D721Med (cell line): ENCODE measurements at regions not wholly inside any gene's neighbourhood (a gene's known extent, or its start where the extent isn't known, plus 50 kb on each side); places are given as distances from the start of the nearest gene placed in this dataset.

ENCODE experiments used
- DNase-seq: peaks from one replicate; pipeline ENCODE4 v3.0.0; 2011; ENCODE audit warnings: low spot score; ENCODE audit not compliant: insufficient read length
- FAIRE-seq: peaks from 2 replicates; lab custom pipeline; 2011; peaks lifted over from hg19 to GRCh38; lab: Jason Lieb, UNC
- TF ChIP-seq, protein P1 (sequence below): IDR thresholded peaks from 2 replicates; pipeline ENCODE4 v1.5.1; 2012; ENCODE audit warnings: mild to moderate bottlenecking, control low read depth; ENCODE audit not compliant: insufficient read depth; ENCODE audit errors: missing control alignments

DNA sequence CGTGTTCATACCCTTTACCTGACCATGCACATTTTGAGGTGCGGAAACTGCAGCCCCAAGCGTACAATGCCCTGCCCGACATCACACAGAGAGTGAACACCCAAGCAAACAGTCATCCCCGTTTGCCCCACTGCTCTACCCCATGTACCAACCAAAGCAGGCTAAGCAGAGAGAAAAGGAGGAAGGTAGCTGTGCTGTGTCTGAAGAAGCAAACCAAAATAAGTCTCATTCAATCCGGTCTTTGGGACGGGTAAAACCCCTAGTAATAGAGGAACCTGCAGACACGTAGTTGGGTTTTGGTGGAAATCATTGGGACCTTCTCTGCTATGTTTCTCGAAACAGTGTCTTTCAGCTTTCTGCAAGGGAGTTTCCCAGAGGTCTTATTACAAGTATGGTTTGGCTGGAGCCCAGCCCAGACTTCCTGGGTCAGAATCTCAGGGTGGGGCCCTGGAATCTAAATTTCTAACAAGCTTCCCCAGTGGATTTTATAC, 164.6 kb upstream of the HES1 start:
- FAIRE-seq, result no peak
- TF ChIP-seq, protein P1, sequence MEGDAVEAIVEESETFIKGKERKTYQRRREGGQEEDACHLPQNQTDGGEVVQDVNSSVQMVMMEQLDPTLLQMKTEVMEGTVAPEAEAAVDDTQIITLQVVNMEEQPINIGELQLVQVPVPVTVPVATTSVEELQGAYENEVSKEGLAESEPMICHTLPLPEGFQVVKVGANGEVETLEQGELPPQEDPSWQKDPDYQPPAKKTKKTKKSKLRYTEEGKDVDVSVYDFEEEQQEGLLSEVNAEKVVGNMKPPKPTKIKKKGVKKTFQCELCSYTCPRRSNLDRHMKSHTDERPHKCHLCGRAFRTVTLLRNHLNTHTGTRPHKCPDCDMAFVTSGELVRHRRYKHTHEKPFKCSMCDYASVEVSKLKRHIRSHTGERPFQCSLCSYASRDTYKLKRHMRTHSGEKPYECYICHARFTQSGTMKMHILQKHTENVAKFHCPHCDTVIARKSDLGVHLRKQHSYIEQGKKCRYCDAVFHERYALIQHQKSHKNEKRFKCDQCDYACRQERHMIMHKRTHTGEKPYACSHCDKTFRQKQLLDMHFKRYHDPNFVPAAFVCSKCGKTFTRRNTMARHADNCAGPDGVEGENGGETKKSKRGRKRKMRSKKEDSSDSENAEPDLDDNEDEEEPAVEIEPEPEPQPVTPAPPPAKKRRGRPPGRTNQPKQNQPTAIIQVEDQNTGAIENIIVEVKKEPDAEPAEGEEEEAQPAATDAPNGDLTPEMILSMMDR, result no peak
- no peak for DNase-seq

DNA sequence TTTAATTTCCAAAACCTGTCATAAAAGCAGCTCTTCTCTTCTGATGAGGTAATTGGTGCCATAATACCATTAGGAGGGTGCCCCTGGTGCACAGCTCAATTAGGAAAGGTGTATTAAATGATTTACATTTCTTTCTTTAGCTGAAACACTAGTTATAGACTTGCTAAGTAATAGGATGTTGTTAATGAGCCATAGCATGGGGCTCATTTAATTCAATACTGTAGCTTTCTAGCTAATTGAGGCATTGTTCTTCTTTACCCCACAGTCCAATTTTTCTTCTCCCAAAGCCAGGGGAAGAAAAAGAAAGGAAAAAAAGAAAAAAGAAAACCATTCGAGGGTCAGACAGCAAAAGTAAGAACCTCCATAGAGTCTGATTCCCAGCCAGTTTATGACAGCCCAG, 164.0 kb upstream of the HES1 start:
- no peak for FAIRE-seq
- DNase-seq, result no peak
- TF ChIP-seq, protein P1, result no peak

DNA sequence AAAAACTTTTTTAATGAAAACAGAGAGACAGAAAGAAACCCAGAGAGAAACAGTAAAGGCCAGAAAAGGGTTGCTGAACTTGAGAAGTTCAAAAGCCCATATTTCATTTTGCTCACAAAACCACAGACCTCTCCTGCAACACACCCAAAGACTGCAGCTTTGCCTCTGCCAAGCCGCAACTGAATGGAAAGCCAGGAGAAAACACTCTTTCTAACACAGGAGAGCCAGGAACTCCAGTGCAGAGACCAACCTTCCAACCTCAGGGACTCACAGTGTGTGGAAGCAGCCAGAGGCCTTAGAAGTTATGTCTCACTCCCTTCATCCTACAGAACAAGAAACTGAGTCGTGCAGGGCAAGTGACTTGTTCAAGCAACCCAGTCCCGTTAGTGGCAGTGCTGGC, 163.1 kb upstream of the HES1 start:
- TF ChIP-seq, protein P1, result no peak
- no peak for FAIRE-seq
- DNase-seq, result no peak

DNA sequence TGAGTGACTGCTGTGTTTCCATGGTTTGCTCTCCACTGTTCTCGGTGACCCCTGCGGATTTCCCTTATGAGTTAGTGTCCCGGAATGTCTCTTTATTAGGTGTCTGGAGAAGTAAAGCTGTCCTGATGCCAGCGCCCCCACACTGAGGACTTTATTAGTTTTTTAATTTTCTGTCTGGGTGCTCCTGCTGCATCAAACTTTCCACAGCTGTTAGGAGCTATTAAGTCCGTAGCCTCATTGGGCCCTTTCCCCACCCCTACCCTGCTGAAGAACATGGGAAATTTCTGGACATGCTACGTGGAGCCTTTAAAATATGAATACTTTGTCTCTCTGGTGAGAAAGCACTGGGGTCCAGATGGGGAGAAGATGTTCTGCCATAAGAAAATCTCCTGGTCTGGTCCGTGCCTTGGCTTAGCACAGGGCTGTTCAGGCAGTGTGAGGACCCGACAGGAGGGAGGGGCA, 161.7 kb upstream of the HES1 start:
- no peak for DNase-seq
- no peak for FAIRE-seq
- TF ChIP-seq, protein P1, result no peak

DNA sequence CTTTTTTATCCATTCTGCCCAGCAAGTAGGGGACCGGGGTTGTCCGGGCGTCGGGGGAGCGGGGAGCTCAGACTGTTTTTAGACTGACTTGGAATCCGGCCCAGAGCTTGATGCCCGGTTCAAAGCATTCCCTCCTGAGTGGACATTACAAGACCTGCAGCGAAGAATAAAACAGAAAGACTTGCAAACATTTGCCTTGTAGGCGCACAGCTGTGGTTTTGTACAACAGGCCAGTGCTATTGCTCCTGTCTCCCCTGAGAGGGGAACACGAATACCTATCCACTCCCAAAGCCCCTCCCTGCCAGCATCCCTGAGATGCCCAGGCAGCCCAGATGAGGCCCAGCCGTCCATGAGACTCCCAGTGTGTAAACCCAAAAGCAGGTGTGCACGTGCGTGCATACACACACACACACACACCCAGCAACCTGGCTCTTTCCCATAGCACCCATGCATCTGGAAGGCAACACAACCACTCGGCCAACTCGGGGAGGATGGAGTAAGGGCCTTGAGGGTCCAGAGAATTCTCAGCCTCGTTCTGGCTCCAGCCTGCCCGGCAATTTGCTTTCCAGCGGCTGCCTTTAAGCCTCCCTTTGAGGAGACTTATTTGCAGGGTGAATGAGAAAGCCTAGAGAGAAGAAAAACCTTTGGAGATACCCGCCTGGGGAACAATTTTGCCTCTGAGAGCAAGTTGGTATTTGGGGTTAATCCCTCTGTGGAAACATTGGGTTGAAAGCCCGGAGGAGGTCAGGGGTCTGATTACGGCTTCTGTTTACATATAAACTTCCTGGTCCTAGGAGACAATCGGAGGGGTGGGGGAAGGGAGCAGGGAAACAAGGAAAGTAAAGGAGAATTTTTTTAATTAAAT, 161.0 kb upstream of the HES1 start:
- TF ChIP-seq, protein P1, result no peak
- DNase-seq (no peak), FAIRE-seq (no peak)

DNA sequence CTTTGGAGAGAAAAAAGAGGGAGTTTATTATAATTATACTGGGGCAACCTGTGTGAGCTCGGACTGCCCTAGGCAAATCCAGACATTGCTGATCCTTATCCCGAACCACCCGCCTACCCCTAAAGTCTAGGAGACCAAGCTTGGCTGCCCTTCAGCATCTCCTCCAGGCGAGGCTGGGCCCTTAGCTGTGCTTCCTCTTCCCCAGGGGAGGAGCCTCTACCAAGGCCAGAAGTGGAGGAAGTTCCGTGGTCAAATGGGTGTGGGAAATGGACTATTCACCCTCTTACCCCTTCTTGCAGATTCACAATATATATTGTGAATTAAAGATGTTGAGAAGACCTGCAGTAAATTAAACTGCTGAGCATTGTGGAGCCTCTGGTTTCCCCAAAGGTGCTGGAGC, 158.3 kb upstream of the HES1 start:
- DNase-seq, result no peak
- FAIRE-seq, result no peak
- TF ChIP-seq, protein P1, result no peak

DNA sequence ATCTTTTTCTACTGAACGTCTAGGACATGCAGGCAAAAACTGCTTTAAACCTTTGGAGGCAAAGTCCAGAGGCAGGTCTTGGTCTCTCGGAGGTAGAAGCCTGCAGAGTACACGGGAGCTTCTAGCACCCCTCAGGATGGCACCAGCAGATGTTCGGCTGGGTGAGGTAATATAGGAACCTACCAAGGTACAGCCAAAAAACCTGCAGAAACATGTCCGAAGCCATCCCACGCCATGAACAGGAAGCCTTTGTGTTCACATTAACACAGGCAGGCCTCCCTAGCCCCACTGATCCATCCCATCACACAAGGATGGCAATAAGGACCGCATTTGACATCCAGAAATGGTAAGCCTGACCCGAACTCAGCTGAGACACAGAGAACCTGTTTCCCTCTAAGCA, 157.9 kb upstream of the HES1 start:
- TF ChIP-seq, protein P1, result no peak
- no peak for DNase-seq
- FAIRE-seq, result no peak
